PC-3 (cell line): ENCODE measurements at regions not wholly inside any gene's neighbourhood (a gene's known extent, or its start where the extent isn't known, plus 50 kb on each side); places are given as distances from the start of the nearest gene placed in this dataset.
"Not testable (repeated sequence)": the region's sequence is repeated elsewhere in the genome, so short reads cannot be mapped to it uniquely, and the experiment has no call there.

ENCODE experiments used
- ATAC-seq: fragments of 200-7000 bp; cut with Tn5 transposase; 2 replicates; pipeline ENCODE4 v1.9.1; 2020; ENCODE audit warnings: mild to moderate bottlenecking, moderate library complexity
- BruUV-seq: library from RNA; stranded (reverse); fragments of 400-500 nt; replicated peaks from 2 replicates; lab custom pipeline; 2021; lab: Mats Ljungman, UMichigan
- CTCF ChIA-PET: fragments of 300-600 bp; sonication (Branson Sonifier 250); formaldehyde crosslinking; loops from one replicate; lab custom pipeline; 2022; ENCODE audit warnings: antibody characterized with exemption; lab: Charles Lee
- POLR2A ChIA-PET: fragments of 300-600 bp; sonication (Branson Sonifier 250); formaldehyde crosslinking; loops from one replicate; lab custom pipeline; 2022; ENCODE audit warnings: antibody characterized with exemption; ENCODE audit not compliant: unreplicated experiment; lab: Charles Lee
- DNase-seq: peaks from one replicate; pipeline ENCODE4 v3.0.0-alpha.2; 2015
- H2AFZ ChIP-seq: fragments of 300-600 bp; sonication (generic); 2 replicates; pipeline ENCODE4 v1.6.0; 2016; ENCODE audit warnings: antibody characterized with exemption, low read length
- H3F3A ChIP-seq: fragments of 300-600 bp; sonication (generic); one replicate; pipeline ENCODE4 v1.6.0; 2017; ENCODE audit warnings: antibody characterized with exemption, low read length, control low read depth, mild to moderate bottlenecking; ENCODE audit not compliant: unreplicated experiment
- H3K27ac ChIP-seq: fragments of 300-600 bp; sonication (generic); 2 replicates; pipeline ENCODE4 v1.5.1; 2016; ENCODE audit warnings: mild to moderate bottlenecking, low read length
- H3K27me3 ChIP-seq: fragments of 300-600 bp; sonication (generic); 2 replicates; pipeline ENCODE4 v1.6.1; 2016; ENCODE audit warnings: low read length, mixed read lengths
- H3K36me3 ChIP-seq: fragments of 300-600 bp; sonication (generic); 2 replicates; pipeline ENCODE4 v1.6.1; 2016; ENCODE audit warnings: low read depth, mixed run types, low read length, mixed read lengths
- H3K4me1 ChIP-seq: fragments of 300-600 bp; sonication (generic); 2 replicates; pipeline ENCODE4 v1.5.1; 2016; ENCODE audit warnings: low read length; ENCODE audit not compliant: insufficient read depth
- H3K4me2 ChIP-seq: fragments of 300-600 bp; sonication (generic); 2 replicates; pipeline ENCODE4 v1.6.0; 2016; ENCODE audit warnings: low read length
- H3K4me3 ChIP-seq: fragments of 300-600 bp; sonication (generic); 2 replicates; pipeline ENCODE4 v1.5.1; 2016; ENCODE audit warnings: mild to moderate bottlenecking, low read length, mixed read lengths
- H3K79me2 ChIP-seq: fragments of 300-600 bp; sonication (generic); 2 replicates; pipeline ENCODE4 v1.6.1; 2017; ENCODE audit warnings: low read length, mixed read lengths
- H3K9ac ChIP-seq: fragments of 300-600 bp; sonication (generic); 2 replicates; pipeline ENCODE4 v1.6.0; 2016; ENCODE audit warnings: mild to moderate bottlenecking, low read length
- H3K9me2 ChIP-seq: fragments of 300-600 bp; sonication (generic); replicated peaks from 2 replicates; pipeline ENCODE4 v1.6.1; 2016; ENCODE audit warnings: mixed run types, low read length, mixed read lengths
- H3K9me3 ChIP-seq: fragments of 300-600 bp; sonication (generic); 2 replicates; pipeline ENCODE4 v1.6.1; 2016; ENCODE audit warnings: low read length, mixed read lengths
- H4K20me1 ChIP-seq: fragments of 300-600 bp; sonication (generic); 2 replicates; pipeline ENCODE4 v1.6.1; 2016; ENCODE audit warnings: low read length, mixed read lengths
- CTCF ChIP-seq: fragments of 300-600 bp; sonication (generic); conservative IDR thresholded peaks from 2 replicates; pipeline ENCODE4 v1.5.1; 2017; ENCODE audit warnings: antibody characterized with exemption, low read depth, mild to moderate bottlenecking, low read length
- EZH2 ChIP-seq: fragments of 300-600 bp; sonication (generic); IDR thresholded peaks from one replicate; pipeline ENCODE4 v1.6.1; 2017; ENCODE audit warnings: antibody characterized with exemption, mild to moderate bottlenecking, low read length; ENCODE audit not compliant: unreplicated experiment
- EZH2phosphoT487 ChIP-seq: fragments of 300-600 bp; sonication (generic); IDR thresholded peaks from 2 replicates; pipeline ENCODE4 v1.6.1; 2018; ENCODE audit warnings: mild to moderate bottlenecking, antibody characterized with exemption, low read length, borderline replicate concordance
- intact Hi-C: fragments of 100-400 bp; cut with micrococcal nuclease; formaldehyde crosslinking; loops from 2 replicates; pipeline ENCODE4 v1.9.0; 2023

GRCh38 chr5:113703266-113703665 lies 189.8 kb downstream of the YTHDC2 start:
- Histone ChIP-seq H2AFZ (no peak overlapping the region), H3K9me3 (peaks cover 5% of the 10 kb centered on the region; the same call in 1 of the 2 replicates), H3K4me3 (no peak overlapping the region), H3K4me1 (no peaks in the 10 kb centered on the region), H3K27me3 (no peaks in the 10 kb centered on the region), H3K9me2 (no peaks in the 10 kb centered on the region), H3K4me2 (no peak overlapping the region), H4K20me1 (no peaks in the 10 kb centered on the region), H3K9ac (no peak overlapping the region), H3K79me2 (no peaks in the 10 kb centered on the region), H3F3A (no peaks in the 10 kb centered on the region), H3K36me3 (no peaks in the 10 kb centered on the region), H3K27ac (no peak overlapping the region)
- POLR2A ChIA-PET, result no interaction called here
- intact Hi-C loops, result no loop called here
- CTCF ChIA-PET, result no interaction called here
- no peak for ATAC-seq
- no peak for DNase-seq
- TF ChIP-seq CTCF, result no peak
- TF ChIP-seq EZH2, result no peak
- TF ChIP-seq EZH2phosphoT487, result no peak
- BruUV-seq, result no TSS peak

GRCh38 chr5:113705657-113706056 lies 192.2 kb downstream of the YTHDC2 start:
- H3K27me3 ChIP-seq, result no peaks in the 10 kb centered on the region
- H3K79me2 ChIP-seq, result no peaks in the 10 kb centered on the region
- no peak overlapping the region for H3K4me2 ChIP-seq
- no peak overlapping the region for H3K27ac ChIP-seq
- no peak for ATAC-seq
- TF ChIP-seq EZH2, result no peak
- TF ChIP-seq CTCF, result no peak
- no peak for TF ChIP-seq EZH2phosphoT487
- no peak overlapping the region for H3K9ac ChIP-seq
- intact Hi-C loops, result no loop called here
- H3K9me2 ChIP-seq, result no peaks in the 10 kb centered on the region
- no peaks in the 10 kb centered on the region for H4K20me1 ChIP-seq
- H3K4me1 ChIP-seq, result no peaks in the 10 kb centered on the region
- H3K4me3 ChIP-seq, result no peak overlapping the region
- no peak for DNase-seq
- H3K9me3 ChIP-seq, result peaks cover 5% of the 10 kb centered on the region; the same call in 1 of the 2 replicates
- POLR2A ChIA-PET, result no interaction called here
- no peaks in the 10 kb centered on the region for H3F3A ChIP-seq
- CTCF ChIA-PET, result no interaction called here
- H3K36me3 ChIP-seq, result no peaks in the 10 kb centered on the region
- no peak overlapping the region for H2AFZ ChIP-seq
- BruUV-seq, result no TSS peak

GRCh38 chr5:113713051-113713450 lies 199.6 kb downstream of the YTHDC2 start:
- no peak overlapping the region for H3K4me2 ChIP-seq
- H3K27me3 ChIP-seq, result no peaks in the 10 kb centered on the region
- ChIA-PET CTCF (no interaction called here), POLR2A (no interaction called here)
- ATAC-seq, result no peak
- no peak overlapping the region for H2AFZ ChIP-seq
- no peak for DNase-seq
- H3K9me3 ChIP-seq, result no peaks in the 10 kb centered on the region
- no peaks in the 10 kb centered on the region for H4K20me1 ChIP-seq
- H3K36me3 ChIP-seq, result no peaks in the 10 kb centered on the region
- no TSS peak for BruUV-seq
- no peak overlapping the region for H3K4me3 ChIP-seq
- TF ChIP-seq EZH2, result no peak
- no peak for TF ChIP-seq CTCF
- no peak for TF ChIP-seq EZH2phosphoT487
- no peak overlapping the region for H3K9ac ChIP-seq
- H3K79me2 ChIP-seq, result no peaks in the 10 kb centered on the region
- H3F3A ChIP-seq, result no peaks in the 10 kb centered on the region
- no peak overlapping the region for H3K27ac ChIP-seq
- no peaks in the 10 kb centered on the region for H3K9me2 ChIP-seq
- intact Hi-C loops, result no loop called here
- H3K4me1 ChIP-seq, result no peaks in the 10 kb centered on the region

- H3K27me3 ChIP-seq, H3F3A ChIP-seq, H3K36me3 ChIP-seq, CTCF ChIA-PET, H3K4me3 ChIP-seq, H3K27ac ChIP-seq, ATAC-seq, H3K4me1 ChIP-seq, DNase-seq, H3K9me2 ChIP-seq, POLR2A ChIA-PET, intact Hi-C loops, H2AFZ ChIP-seq, H4K20me1 ChIP-seq, H3K79me2 ChIP-seq, H3K4me2 ChIP-seq, BruUV-seq, H3K9ac ChIP-seq, H3K9me3 ChIP-seq: not testable (repeated sequence)
These were observed 202.4 kb downstream of the YTHDC2 start for GRCh38 chr5:113715921-113716320.
